HFF-Myc (cell line): ENCODE measurements at regions not wholly inside any gene's neighbourhood (a gene's known extent, or its start where the extent isn't known, plus 50 kb on each side); places are given as distances from the start of the nearest gene placed in this dataset.

Experiments
- DNase-seq: peaks from one replicate; pipeline ENCODE4 v3.0.0-alpha.2; 2011; ENCODE audit warnings: low read depth; ENCODE audit errors: extremely low read depth
- H3K4me3 ChIP-seq: replicated peaks from 2 replicates; pipeline ENCODE4 v1.5.1; 2011; ENCODE audit warnings: low read depth, mild to moderate bottlenecking, control low read depth, low read length
- CTCF ChIP-seq: IDR thresholded peaks from 2 replicates; pipeline ENCODE4 v1.5.1; 2012; ENCODE audit warnings: mild to moderate bottlenecking, low read depth, low read length, control low read depth; ENCODE audit errors: missing control alignments

GRCh38 chr11:98828986-98829708 is 191.6 kb upstream of the CNTN5 start:
- no peak overlapping the region for H3K4me3 ChIP-seq
- DNase-seq: no peak
- TF ChIP-seq CTCF: no peak

- no peak overlapping the region for H3K4me3 ChIP-seq
- DNase-seq: no peak
- TF ChIP-seq CTCF: no peak
Measured at GRCh38 chr11:98829971-98830370, 190.8 kb upstream of the CNTN5 start.

- no peak for TF ChIP-seq CTCF
- DNase-seq: no peak
- H3K4me3 ChIP-seq: no peak overlapping the region
Measured at GRCh38 chr11:98834776-98835175, 186.0 kb upstream of the CNTN5 start.

GRCh38 chr11:98835335-98835734 is 185.4 kb upstream of the CNTN5 start:
- no peak for DNase-seq
- no peak overlapping the region for H3K4me3 ChIP-seq
- no peak for TF ChIP-seq CTCF

GRCh38 chr11:98836156-98836555 is 184.6 kb upstream of the CNTN5 start:
- no peak for TF ChIP-seq CTCF
- no peak overlapping the region for H3K4me3 ChIP-seq
- DNase-seq: no peak

GRCh38 chr11:98842187-98842586 is 178.6 kb upstream of the CNTN5 start:
- DNase-seq: no peak

More at GRCh38 chr11:98842187-98842586, 178.6 kb upstream of the CNTN5 start:
- TF ChIP-seq CTCF: no peak
- H3K4me3 ChIP-seq: no peak overlapping the region
